Ovary (tissue), 3 donors: ENCODE measurements at regions not wholly inside any gene's neighbourhood (a gene's known extent, or its start where the extent isn't known, plus 50 kb on each side); places are given as distances from the start of the nearest gene placed in this dataset.

Experiments
- EP300 ChIP-seq: sonication (generic); formaldehyde crosslinking; IDR thresholded peaks from one replicate; pipeline ENCODE4 v1.6.1; 2017; ENCODE audit warnings: antibody characterized with exemption
- POLR2A ChIP-seq: fragments of 450-650 bp; IDR thresholded peaks from one replicate; pipeline ENCODE4 v1.6.1; 2017; ENCODE audit warnings: antibody characterized with exemption, mild to moderate bottlenecking, moderate library complexity
- TF ChIP-seq, protein P1 (sequence below), 3 donors: fragments of 450-650 bp in 2 of 3; fragments of 200-600 bp in 1 of 3; IDR thresholded peaks; one replicate each; pipeline versions ENCODE4 v1.5.1 to v1.8.0; 2016 to 2022; ENCODE audit warnings: antibody characterized with exemption in 3 of 3, mild to moderate bottlenecking in 1 of 3
- donor health status: DM: no; HTN: no; CAD: no.

DNA sequence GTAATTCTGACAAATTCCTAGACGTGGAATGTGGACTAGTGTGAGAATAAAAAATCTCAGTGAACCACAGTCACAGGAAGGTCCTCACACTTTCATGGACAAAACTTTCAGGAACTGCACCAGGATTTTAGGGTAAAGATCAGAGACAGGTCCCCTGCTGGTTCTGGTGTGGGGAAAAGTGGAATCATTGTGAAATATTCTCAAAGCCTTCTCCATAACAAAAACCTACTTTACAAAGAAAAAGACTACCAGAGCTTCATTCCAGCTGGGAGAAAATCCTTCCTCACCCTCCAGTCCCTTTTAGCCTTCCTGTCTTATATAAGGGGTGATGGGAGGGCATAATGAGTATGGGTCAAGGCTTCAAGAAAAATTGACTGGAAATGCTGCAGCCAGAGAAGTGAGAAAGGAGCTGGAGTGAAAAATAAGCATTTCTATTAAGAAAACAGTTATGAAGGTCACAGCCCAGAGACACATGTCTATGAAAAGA, 325.8 kb downstream of the ARAP2 start:
- no peak for TF ChIP-seq EP300
- TF ChIP-seq, protein P1, sequence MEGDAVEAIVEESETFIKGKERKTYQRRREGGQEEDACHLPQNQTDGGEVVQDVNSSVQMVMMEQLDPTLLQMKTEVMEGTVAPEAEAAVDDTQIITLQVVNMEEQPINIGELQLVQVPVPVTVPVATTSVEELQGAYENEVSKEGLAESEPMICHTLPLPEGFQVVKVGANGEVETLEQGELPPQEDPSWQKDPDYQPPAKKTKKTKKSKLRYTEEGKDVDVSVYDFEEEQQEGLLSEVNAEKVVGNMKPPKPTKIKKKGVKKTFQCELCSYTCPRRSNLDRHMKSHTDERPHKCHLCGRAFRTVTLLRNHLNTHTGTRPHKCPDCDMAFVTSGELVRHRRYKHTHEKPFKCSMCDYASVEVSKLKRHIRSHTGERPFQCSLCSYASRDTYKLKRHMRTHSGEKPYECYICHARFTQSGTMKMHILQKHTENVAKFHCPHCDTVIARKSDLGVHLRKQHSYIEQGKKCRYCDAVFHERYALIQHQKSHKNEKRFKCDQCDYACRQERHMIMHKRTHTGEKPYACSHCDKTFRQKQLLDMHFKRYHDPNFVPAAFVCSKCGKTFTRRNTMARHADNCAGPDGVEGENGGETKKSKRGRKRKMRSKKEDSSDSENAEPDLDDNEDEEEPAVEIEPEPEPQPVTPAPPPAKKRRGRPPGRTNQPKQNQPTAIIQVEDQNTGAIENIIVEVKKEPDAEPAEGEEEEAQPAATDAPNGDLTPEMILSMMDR (IDR thresholded peaks at IDR 0.05) = no peak
- no peak for TF ChIP-seq POLR2A
